ENCODE measurements at regions not wholly inside any gene's neighbourhood (a gene's known extent, or its start where the extent isn't known, plus 50 kb on each side); places are given as distances from the start of the nearest gene placed in this dataset.

DNA sequence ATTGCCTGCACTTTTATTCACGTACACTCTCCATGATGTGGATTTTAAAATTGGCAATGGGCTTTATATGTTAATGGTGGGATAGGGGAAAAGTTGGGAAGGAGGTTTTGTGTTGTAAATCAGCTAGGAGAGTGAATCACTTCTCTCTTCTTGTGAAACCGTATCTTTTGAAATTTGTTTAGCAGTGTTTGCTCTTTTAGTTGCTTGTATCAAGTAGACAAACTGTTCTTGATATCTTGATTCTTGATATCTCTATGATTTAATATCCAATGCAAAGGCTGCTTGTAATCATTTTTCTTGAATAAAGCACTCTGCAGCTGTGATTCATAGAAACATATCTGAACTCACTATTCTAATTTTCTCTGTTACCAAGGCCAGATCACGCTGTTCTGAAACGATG is 615.1 kb downstream of the CCER1 start:
- Histone ChIP-seq H3K27me3 (ENCODE audit: insufficient read depth in 3 of 3, low read length in 2 of 3) (no peaks in the 10 kb centered on the region), H3K36me3 (ENCODE audit: insufficient read depth in 1 of 2, low read depth in 1 of 2) (no peaks in the 10 kb centered on the region), H3K4me3 (no peak overlapping the region), H3K9me3 (no peaks in the 10 kb centered on the region), H3K4me1 (no peaks in the 10 kb centered on the region), H3K27ac (no peak overlapping the region)
- 79 to 86% (median 83%) methylated on average over 4 of the region's 4 CpGs for WGBS, 3 donors
- ATAC-seq (no peak), DNase-seq (no peak)
- TF ChIP-seq, protein P1, sequence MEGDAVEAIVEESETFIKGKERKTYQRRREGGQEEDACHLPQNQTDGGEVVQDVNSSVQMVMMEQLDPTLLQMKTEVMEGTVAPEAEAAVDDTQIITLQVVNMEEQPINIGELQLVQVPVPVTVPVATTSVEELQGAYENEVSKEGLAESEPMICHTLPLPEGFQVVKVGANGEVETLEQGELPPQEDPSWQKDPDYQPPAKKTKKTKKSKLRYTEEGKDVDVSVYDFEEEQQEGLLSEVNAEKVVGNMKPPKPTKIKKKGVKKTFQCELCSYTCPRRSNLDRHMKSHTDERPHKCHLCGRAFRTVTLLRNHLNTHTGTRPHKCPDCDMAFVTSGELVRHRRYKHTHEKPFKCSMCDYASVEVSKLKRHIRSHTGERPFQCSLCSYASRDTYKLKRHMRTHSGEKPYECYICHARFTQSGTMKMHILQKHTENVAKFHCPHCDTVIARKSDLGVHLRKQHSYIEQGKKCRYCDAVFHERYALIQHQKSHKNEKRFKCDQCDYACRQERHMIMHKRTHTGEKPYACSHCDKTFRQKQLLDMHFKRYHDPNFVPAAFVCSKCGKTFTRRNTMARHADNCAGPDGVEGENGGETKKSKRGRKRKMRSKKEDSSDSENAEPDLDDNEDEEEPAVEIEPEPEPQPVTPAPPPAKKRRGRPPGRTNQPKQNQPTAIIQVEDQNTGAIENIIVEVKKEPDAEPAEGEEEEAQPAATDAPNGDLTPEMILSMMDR (IDR thresholded peaks at IDR 0.05), result no peak
- intact Hi-C loops (cut with DNase I), result no loop called here

DNA sequence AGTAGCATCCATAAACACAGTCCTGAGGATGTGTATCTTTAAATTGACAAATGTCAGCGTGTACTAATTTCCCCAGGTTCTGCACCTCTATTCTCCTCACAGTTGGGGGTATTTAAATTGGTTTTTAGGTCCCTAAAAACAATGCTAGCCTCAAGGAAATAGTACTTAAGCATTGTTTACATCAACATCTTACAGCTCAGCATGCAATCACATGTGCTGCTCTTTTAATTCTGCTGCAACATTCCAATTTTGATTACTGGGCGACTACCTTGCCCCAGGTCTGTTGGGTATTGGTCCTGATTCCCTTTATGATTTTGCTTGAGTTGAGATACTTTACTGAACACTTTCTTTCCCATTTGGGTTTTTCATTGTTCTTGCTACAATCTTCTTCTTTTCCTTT is 616.6 kb downstream of the CCER1 start:
- 79 to 95% (median 83%) methylated on average over 2 of the region's 2 CpGs for WGBS, 3 donors
- ATAC-seq (no peak), DNase-seq (no peak)
- H3K9me3 ChIP-seq, result no peaks in the 10 kb centered on the region
- no peaks in the 10 kb centered on the region for H3K4me1 ChIP-seq
- TF ChIP-seq, protein P1 (IDR thresholded peaks at IDR 0.05), result no peak
- no peaks in the 10 kb centered on the region for H3K27me3 ChIP-seq (ENCODE audit: insufficient read depth in 3 of 3, low read length in 2 of 3)
- intact Hi-C loops (cut with DNase I), result no loop called here
- H3K27ac ChIP-seq, result no peak overlapping the region
- no peaks in the 10 kb centered on the region for H3K36me3 ChIP-seq (ENCODE audit: insufficient read depth in 1 of 2, low read depth in 1 of 2)
- H3K4me3 ChIP-seq, result no peak overlapping the region

DNA sequence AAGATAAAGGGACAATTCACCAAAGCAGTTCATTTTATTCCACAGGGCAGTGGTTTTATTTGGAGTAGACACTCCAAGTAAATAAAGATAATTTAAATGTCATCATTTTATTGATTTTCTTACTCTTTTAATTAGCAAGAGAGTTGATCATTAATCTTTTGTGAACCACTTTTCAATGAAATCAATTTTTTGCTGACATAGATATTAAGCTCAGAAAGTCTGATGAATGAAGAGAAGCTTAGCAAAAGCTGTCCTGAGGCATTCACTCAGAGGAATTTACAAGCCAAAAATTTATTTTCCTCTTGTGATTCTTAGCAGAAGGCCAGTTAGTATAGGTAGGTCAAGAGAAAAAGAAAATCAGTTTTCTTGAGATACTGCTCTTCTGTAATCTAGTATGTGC is 618.0 kb downstream of the CCER1 start:
- no peaks in the 10 kb centered on the region for H3K27me3 ChIP-seq (ENCODE audit: insufficient read depth in 3 of 3, low read length in 2 of 3)
- H3K4me3 ChIP-seq, result no peak overlapping the region
- H3K4me1 ChIP-seq, result no peaks in the 10 kb centered on the region
- TF ChIP-seq, protein P1 (IDR thresholded peaks at IDR 0.05), result no peak
- H3K36me3 ChIP-seq (ENCODE audit: insufficient read depth in 1 of 2, low read depth in 1 of 2), result no peaks in the 10 kb centered on the region
- intact Hi-C loops (cut with DNase I), result no loop called here
- ATAC-seq, result no peak
- no peak for DNase-seq
- H3K27ac ChIP-seq, result no peak overlapping the region
- no peaks in the 10 kb centered on the region for H3K9me3 ChIP-seq

DNA sequence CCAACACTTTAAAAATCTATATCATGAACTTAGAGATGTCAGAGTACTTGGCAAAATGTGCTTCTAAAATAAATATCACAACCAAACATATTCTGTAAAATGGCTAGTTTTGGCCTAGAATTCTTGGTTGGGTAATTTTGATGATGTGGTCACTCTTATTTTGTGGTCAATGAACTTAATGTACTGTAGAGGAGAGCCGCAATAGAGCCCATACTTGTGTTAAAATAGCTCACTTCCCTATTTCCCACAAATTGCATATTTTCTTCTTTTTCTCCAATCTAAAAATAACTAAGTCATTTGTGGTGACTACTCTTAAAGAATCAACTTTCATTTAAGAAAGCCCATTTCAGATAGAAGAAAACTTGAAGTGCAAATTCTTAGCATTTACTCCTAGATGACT is 619.4 kb downstream of the CCER1 start:
- no peak overlapping the region for H3K4me3 ChIP-seq
- ATAC-seq (no peak), DNase-seq (no peak)
- no peaks in the 10 kb centered on the region for H3K36me3 ChIP-seq (ENCODE audit: insufficient read depth in 1 of 2, low read depth in 1 of 2)
- no peaks in the 10 kb centered on the region for H3K4me1 ChIP-seq
- TF ChIP-seq, protein P1 (IDR thresholded peaks at IDR 0.05), result no peak
- no peaks in the 10 kb centered on the region for H3K9me3 ChIP-seq
- H3K27ac ChIP-seq, result no peak overlapping the region
- no peaks in the 10 kb centered on the region for H3K27me3 ChIP-seq (ENCODE audit: insufficient read depth in 3 of 3, low read length in 2 of 3)
- whole genome bisulfite sequencing, 3 donors, result 85 to 95% (median 91%) methylated on average over 1 of the region's 1 CpG
- intact Hi-C loops (cut with DNase I), result no loop called here

DNA sequence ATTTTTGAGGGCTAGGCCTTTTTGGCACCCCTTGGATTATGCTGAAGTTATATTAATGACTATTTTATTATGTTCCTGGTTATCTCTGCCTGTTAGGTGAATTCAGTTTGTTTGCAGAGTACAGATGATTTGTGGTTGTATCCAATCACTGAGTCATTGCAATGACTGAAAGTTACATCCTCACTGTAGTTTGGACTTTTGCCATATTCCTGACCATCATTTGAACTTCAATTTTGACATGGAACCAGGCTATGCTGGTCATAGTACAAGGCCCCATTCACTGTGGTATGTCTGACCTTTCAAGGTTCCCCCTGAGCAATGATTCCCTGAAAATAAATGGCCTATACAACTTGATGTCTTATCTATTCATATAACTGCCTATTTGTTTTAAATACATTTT is 621.0 kb downstream of the CCER1 start:
- ATAC-seq (no peak), DNase-seq (no peak)
- H3K27ac ChIP-seq, result no peak overlapping the region
- TF ChIP-seq, protein P1 (IDR thresholded peaks at IDR 0.05), result no peak
- H3K4me1 ChIP-seq, result no peaks in the 10 kb centered on the region
- intact Hi-C loops (cut with DNase I), result no loop called here
- H3K9me3 ChIP-seq, result no peaks in the 10 kb centered on the region
- H3K27me3 ChIP-seq (ENCODE audit: insufficient read depth in 3 of 3, low read length in 2 of 3), result no peaks in the 10 kb centered on the region
- H3K4me3 ChIP-seq, result no peak overlapping the region
- H3K36me3 ChIP-seq (ENCODE audit: insufficient read depth in 1 of 2, low read depth in 1 of 2), result no peaks in the 10 kb centered on the region

Measured in psoas muscle (tissue), 7 donors.